KG1 (cell line): ENCODE measurements at regions not wholly inside any gene's neighbourhood (a gene's known extent, or its start where the extent isn't known, plus 50 kb on each side); places are given as distances from the start of the nearest gene placed in this dataset.
A peak's percentile ranks its signal among the peaks of the same experiment; 100 is the strongest.
"Not testable (repeated sequence)": the region's sequence is repeated elsewhere in the genome, so short reads cannot be mapped to it uniquely, and the experiment has no call there.

ENCODE experiments used
- DNase-seq: peaks from one replicate; lab custom pipeline; 2025; lab: John Stamatoyannopoulos, UW

DNA sequence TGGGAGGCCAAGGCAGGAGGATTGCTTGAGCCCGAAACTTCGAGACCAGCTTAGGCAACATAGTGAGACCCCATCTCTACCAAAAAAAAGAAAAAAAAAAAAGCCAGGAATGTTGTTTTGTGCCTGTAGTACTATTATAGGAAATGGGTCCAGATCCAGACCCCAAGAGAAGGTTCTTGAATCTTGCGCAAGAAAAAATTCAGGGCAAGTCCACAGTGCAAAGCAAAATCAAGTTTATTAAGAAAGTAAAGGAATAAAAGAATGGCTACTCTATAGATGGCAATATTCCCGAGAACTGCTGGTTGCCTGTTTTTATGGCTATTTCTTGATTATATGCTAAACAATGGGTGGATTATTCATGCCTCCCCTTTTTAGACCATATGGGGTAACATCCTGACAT, 51.2 kb upstream of the RDX start:
- DNase-seq, result no peak

DNA sequence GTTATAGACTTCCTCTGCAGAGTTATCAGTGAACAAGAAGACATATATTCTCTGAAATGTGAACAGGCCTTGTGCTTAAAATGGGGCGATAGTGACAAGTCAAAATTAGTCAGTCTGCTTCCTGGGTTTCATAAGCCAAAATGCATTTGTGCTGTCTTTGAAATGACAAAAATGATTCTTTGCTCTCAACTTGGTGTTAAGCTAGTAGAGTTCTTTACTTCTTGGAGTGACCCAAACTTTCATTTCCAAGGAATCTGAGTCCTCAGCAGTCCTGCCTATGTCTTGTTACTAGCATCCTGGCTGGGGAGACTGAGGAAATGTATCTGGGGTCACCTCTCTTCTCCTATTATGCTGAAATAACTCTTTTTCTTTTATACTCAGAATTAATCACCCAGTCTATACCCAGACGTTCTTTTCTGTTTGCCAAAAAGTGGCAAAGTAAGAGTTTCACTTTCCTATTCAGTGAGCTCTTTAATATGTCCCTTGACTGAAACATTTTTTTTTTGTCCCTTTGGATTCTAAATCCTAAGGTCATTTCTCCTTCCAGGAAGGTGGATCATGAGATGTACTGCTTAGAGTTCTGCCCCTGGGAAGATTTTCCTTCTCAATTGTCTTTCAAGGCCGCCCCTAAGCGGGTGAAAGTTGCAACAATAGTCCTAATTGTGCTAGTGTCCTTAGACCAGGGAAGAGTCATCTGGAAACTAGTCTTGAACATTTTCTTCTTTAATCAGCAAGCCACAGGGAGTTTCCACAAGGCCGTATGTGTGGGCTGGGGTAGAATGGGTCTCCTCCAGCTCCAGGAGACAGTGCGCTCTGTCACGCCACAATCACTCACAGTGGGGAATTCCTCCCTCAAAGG, 53.0 kb upstream of the RDX start:
- no peak for DNase-seq

DNA sequence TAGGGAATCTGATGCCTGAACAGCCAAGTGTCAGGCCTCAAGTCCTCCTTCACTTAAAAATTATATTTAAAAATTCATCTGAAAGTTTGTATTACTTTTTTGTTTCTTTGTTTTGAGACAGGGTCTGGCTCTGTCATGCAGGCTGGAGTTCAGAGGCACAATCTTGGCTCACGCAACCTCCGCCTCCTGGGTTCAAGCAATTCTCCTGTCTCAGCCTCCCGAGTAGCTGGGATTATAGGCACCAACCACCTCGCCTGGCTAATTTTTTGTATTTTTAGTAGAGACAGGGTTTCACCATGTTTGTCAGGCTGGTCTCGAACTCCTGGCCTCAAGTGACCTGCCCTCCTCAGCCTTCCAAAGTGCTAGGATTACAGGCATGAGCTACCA, 53.6 kb upstream of the RDX start:
- DNase-seq, result not testable (repeated sequence)

DNA sequence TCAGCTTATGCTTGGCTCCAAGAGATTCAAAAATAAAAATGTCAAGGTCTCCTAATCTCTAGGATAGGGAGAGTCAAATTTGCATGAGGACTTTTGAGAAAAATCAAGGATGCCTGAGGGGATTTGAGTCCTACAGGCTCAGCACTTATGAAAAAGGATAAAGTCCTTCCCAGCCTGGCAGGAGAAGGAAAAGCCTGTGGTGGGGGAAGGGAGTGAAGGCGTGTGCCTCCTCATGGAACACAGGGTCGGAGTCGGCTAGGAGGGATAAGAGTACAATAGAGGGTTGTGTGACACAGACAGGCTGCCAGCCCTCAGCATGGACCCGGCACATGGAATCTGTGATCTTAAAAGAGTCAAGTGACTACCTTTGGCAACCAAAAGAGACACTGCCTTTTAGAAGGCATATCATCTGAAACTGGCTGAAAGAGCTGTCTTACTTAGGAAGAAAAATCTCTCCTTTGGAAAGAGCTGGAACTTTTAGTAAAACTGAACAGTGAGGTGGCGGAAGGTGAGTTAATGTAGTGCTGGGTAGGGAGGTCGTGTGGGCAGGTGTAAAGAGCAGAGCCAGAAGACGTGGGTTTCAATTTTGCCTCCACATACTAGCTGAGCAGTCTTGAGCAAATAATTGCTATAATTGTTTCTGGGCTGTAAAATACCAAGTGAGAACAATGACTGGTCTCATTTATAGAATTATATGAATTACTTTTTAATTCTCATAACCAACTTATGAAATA, 58.8 kb upstream of the RDX start:
- DNase-seq, result no peak

DNA sequence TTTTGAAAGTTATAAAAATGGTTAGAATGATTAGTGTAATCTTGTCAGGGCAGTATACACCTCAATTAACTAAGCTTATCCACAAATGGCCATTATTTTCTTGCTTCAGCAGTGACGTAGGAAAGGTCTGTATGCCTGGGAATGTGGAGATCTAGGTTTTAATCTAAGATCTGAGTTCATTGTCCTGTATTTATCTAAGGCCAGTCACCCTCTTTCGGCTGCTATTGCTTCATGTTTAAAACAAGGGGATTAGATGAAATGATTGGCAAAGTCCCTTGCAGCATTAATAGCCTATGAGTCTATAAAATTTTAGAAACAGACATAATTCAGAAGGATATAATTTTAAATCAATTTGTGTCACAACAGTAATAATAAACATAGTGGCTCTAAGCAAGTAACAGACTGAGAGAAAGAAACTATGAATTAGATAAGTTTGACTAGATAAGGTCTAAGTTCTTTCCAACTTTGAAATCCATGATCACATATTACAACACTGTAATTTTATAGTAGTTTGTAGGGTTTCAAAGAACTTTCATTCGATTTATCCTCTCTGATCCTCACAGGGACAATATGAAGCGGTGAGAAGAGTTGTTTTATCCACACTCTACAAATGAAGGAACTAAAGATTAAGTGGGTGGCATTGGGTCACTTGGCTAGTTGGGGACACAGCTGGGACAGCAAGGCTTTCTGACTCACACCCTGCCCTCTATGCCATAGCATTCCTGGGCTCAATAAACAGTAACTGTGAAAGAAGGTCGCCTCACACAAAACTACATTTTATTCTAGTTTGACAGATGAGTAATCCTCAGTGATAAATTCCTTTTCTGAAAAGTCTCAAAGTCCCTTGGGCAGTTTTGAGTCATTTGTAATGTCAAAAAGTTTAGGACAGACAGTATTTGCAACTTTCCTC, 60.6 kb upstream of the RDX start:
- no peak for DNase-seq

DNA sequence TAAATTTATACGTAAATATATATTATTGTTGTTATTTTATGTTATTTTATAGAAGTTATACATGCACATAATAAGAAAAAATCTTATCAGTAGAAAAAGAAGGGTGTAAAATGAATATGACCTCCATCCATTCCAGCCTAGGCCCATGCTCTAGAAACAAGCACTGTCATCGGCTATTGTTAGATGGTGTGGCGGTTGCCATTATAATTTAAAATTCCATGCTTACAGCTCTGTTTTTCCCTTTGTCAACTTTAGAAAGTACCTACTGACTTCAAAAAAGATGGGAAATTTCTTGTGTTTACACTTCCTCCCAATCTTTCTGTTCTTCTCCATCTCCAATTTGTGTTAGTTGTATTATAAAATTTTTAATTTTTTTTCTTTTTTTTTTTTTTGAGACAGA, 61.9 kb upstream of the RDX start:
- no peak for DNase-seq

DNA sequence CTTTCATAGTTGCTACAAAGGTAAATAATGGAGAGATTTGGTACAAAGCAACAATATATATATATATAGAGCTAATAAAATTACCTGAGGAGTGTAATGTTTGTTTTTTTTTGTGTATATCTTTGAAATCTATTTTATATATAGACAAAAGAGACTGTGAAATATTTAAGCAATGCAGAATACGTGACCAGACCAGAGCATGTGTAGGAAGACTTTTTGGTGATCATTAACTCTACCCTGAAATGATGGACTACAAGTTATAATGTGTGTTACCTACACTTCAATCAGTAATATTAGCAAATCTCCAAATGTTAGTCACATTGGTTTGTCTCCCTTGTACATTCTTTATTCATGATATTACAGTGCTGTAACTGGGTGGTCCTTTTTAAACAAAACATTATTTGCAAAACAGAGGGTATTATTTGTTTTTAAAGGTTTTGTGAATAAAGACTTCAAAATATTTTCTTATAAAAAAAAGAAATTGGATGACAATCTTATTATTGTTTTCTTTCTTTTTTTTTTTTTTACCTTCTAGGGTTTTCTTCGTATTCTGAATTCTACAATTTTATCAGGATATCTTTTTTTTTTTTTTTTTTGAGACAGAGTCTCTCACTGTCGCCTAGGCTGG, 64.5 kb upstream of the RDX start:
- not testable (repeated sequence) for DNase-seq

DNA sequence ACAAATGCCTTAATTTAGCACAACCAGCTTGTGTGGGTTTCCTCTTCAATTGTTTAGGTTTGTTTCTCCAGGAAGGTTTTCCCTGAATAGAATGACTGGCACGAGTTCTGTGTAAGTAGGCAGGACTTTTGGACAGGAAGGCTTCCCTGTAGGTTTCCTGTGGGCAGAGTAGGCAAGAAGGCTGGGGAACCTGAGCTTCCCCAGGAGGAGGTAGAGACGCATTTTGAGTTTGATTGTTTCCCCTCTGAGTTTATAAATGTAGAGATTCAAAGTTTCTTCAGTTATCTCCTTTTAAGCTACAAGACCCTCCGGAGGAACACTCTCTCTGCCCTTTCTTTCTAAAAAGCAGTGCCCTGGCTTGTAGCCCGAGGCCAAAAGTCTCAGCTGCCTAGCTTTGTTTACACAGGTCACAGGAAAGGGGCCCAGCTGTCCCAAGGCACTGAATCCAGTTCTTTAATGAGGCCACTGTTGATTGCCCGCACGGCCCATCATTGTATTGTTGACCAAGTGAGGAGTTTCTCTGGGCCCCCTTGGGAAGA, 66.6 kb upstream of the RDX start:
- no peak for DNase-seq

DNA sequence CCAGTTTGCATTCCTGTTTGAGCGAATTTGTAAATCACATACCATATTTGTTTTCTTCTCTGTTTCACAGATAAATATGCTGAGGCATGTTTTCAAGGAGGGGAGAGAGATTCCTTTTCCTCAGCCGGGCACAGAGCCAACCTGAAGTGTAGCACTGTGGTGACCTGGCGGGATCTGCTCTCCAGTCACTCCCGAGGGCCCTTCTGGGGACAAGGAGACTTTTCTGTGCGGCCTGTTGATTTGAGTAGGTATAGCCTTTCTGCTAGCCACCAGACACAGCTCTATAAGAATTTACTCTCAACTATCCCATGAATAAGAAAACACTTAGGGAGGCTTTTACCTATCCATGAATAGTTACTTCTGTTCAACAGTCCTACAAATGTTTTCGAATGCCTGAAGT, 63.5 kb upstream of the FDX1 start:
- no peak for DNase-seq

DNA sequence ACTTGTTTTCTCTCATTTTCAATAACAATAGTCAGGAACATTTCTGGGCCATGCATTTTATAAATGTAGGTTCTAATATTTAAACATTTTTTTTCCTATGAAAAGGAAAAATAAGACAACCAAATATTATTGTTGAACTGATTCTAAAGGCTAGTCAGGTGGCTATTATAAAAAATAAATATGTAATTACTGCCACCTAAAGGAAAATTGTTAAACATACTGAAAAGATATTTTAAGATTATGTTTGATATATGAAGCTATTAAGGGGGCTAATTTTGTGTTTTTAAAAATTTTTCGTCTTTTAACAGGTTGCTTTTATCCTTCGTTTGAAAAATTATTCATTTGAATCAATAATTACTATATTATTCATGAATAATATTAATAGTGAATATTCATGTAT, 62.2 kb upstream of the FDX1 start:
- no peak for DNase-seq

DNA sequence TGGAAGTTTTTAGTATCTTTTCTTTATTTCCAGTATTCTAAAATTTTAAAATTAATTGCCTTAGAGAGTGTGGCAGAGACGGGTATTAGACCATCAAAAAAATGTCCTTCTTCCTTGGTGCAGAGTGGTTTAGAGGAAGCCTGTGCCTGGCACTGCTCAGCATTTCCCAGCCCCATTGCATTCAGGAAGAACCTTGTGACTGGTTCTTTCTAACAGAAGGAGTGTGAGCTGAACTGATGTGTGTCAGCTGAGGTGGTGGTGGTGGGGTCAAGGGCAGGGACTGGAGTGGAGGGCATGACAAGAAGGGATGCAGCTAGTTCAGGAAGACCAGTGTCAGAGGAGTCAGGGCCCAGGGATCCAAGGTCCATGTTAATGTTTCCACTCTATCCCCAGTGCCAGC, 58.7 kb upstream of the FDX1 start:
- no peak for DNase-seq

DNA sequence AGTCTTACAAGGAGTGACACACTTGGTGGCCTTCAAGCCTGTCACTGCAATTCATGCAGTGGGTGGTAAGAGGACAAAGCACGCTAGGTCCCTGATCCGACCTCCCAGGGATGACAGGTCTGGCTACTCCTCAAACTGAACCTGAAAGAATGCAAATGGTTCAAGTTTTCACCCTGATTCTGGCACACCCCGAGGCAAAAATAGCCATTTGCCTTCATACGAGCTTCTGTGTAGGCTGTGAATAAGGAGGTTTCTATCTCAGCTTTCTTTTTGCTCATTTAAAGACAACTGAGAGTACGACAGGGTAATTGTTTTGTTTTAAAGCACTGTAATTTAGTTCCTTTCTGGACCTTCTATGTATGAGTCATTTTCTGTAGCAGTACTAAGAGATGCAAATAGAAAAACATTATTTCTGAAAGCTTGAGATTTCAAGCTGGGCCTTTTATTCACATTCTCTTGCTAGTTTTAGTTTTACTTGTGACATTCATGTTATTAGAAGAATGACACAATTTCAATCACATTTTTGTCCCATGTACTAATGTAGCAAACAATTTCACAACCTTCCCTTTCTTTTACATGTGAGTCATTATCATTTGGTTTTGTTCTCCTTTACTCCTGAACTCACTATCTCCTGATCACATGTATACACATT, 56.6 kb upstream of the FDX1 start:
- DNase-seq, result no peak

DNA sequence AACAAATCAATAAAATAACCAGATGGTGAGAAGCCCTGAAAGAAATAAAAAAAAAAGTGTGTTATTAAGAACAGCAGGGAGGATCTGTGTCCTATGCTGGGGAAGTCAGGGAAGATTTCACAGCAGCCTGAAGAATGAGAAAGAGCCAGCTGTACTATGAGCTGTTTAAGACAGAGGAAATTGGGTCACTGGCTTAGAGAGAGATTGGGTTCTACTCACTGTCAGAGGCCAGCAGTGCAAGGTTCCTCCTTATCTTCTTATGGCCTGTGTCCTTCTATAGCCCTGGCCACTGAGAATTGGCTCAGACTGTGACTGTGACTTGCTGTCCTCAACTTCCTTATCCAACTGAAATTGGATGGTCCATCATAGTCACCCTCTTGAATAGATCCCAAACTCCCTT, 54.8 kb upstream of the FDX1 start:
- no peak for DNase-seq

DNA sequence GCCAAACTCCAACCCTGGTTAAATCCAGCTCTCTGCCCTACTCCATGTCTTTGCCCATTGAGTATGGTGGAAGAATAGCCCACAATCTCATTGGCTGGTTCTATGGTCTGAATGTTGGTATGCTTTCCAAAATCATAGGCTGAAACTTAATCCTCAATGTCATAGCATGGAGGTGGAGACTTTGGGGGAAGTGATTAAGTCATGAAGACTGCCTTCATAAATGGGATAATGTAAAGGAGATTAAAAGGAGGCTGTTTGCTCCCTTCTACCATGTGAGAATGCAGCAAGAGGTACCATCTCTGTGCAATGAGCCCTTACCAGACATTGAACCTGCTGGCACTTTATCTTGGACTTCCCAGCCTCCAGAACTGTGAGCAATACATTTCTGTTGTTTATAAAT, 54.4 kb upstream of the FDX1 start:
- DNase-seq, result no peak

DNA sequence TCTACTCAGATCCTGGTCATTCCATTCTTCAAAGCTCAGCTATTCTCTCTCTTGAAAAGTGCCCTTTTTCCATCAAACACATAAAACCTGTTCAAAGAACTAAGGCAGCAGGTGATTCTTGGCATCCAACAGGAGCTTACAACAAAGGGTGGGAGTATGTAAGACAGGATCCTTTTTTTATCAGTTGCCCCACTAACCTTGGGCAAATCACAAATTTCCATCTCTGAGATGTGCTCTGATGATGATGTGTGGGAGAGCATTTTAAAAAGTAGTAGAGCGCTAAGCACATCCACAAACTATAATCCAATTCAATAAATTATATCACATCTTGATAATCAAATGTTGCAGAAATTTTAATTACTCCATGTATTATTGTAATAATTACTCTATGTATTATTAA, 53.7 kb upstream of the FDX1 start:
- no peak for DNase-seq

DNA sequence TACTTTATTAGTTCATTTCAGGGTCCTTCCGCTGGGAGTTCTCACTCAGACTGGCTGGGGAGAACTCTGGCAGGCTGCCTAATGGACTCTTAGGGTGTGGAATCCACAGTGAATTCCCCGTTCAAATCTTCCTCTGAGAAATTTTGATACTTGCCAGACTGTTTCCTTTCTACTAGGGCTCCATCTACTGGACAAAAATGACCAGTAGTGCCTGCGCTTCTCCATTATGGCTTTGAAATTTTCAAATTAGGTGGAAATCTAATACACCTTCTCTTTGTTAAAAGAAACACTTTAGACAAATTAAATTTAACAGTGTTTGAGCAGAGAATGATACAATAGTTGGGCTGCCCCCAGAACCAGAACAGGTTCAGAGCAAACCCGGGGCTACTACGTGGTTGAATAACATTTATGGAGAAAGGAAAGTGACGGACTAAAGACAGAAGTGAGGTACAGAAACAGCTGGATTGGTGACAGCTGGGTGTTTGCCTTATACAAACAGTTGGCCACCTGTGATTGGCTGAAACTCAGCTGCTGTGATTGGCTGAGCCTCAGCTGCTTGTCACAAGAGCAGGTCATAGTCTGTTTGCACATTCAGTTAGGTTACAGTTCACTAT, 52.9 kb upstream of the FDX1 start:
- DNase-seq, result peak; percentile 62

DNA sequence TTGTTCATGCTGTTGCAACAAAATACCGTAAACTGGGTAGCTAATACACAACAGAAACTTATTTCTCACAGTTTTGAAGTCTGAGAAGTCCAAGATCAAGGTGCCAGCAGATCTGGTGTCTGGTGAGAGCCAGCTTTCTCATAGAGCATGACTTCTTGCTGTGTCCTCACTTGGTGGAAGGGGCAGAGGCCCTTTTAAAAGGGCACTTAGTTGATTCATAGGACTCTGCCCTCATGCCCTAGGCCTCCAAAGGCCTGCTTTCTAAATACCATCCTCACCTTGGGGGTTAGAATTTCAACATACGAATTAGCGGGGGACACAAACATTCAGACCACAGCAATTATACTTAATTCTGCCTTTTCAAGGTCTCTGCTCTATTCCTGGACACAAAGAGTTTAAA, 52.3 kb upstream of the FDX1 start:
- DNase-seq, result no peak

DNA sequence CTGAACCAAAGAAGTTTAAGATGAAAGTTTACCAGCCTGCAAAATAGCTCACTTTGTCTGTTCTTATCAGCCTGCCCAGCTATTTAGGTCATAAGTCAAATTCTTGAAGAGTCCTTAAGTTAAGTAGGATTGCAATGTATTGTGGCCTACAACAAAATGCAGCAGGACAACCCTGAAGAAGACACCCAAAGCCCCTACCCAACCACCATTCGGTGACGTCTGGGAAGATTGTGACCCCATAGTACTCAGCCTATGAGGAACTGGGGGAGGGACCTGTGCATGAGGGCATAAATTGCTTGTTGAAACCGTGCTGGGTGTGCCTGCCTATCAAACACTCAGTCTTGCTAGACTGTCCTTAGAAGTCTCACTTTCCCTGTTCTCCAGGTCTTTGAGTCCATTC, 50.5 kb upstream of the FDX1 start:
- no peak for DNase-seq

DNA sequence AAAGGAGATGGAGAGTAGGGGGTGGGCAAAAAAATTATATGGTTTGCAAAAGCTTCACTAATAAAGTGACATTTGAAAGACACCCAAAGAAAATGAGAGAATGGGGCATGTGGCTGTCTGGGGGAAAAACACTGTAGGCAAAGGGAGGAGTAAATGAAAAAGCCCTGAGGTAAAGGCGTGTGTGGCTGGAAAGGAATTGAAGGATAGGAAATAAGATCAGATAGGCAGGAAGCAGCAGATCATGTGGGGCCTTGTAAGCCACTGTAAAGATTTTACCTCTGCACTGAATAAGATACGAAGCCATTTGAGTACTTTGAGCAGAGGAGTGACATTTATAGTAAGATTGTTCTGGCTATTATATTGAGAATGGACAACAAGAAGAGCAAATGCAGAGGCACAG, 49.8 kb upstream of the FDX1 start:
- DNase-seq, result no peak
